Neural progenitor cell (in vitro differentiated cells): ENCODE measurements at regions not wholly inside any gene's neighbourhood (a gene's known extent, or its start where the extent isn't known, plus 50 kb on each side); places are given as distances from the start of the nearest gene placed in this dataset.
"Not testable (repeated sequence)": the region's sequence is repeated elsewhere in the genome, so short reads cannot be mapped to it uniquely, and the experiment has no call there.

Experiments used
- CTCF ChIP-seq: fragments of 200-600 bp; sonication (generic); IDR thresholded peaks from 2 replicates; pipeline ENCODE4 v1.5.1; 2017; ENCODE audit warnings: antibody characterized with exemption, mild to moderate bottlenecking
- EZH2 ChIP-seq: fragments of 200-600 bp; sonication (generic); IDR thresholded peaks from 2 replicates; pipeline ENCODE4 v1.6.1; 2017; ENCODE audit warnings: antibody characterized with exemption, mild to moderate bottlenecking, moderate library complexity
- EZH2phosphoT487 ChIP-seq: fragments of 200-600 bp; sonication (generic); IDR thresholded peaks from 2 replicates; pipeline ENCODE4 v1.6.1; 2017; ENCODE audit warnings: antibody characterized with exemption

DNA sequence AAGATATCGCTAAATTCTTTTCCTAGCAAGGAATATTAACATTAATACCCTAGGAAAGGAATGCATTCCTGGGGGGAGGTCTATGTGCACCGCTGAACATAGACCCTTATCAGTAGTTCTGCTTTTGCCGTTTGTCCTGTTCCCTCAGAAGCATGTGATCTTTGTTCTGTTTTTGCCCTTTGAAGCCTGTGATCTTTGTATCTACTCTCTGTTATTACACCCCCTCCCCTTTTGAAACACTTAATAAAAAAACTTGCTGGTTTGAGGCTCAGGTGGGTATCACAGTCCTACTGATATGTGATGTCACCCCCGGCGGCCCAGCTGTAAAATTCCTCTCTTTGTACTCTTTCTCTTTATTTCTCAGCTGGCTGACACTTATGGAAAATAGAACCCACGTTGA, 172.5 kb downstream of the LIG4 start:
- TF ChIP-seq CTCF, EZH2phosphoT487, EZH2: not testable (repeated sequence)
